K562 (cell line): ENCODE measurements at regions not wholly inside any gene's neighbourhood (a gene's known extent, or its start where the extent isn't known, plus 50 kb on each side); places are given as distances from the start of the nearest gene placed in this dataset.

Source experiments
- ATAC-seq: fragments of 200-7000 bp; cut with Tn5 transposase; 3 replicates; pipeline ENCODE4 v1.9.1; 2020; ENCODE audit warnings: moderate library complexity
- BruUV-seq: library from RNA; stranded (reverse); fragments of 400-500 nt; replicated peaks from 2 replicates; lab custom pipeline; 2021; lab: Mats Ljungman, UMichigan
- CTCF ChIA-PET: fragments of 300-600 bp; formaldehyde crosslinking; extraction: SDS; loops from one replicate; lab custom pipeline; 2021; ENCODE audit warnings: low intra/inter-chr PET ratio; lab: Yijun Ruan, JAX
- POLR2A ChIA-PET: fragments of 300-600, 350-650 bp; sonication (Branson Sonifier 250); formaldehyde crosslinking; extraction: SDS; loops from one replicate; lab custom pipeline; 2021; ENCODE audit warnings: antibody characterized with exemption, inconsistent platforms; lab: Yijun Ruan, JAX
- DNase-seq, 4 experiments: peaks; one replicate each; pipeline versions ENCODE4 v3.0.0 to v3.0.0-alpha.2; 2011 to 2018; ENCODE audit warnings: low spot score in 3 of 4, mixed read lengths in 3 of 4; ENCODE audit errors: extremely low read depth in 1 of 4
- FAIRE-seq: peaks from 2 replicates; lab custom pipeline; 2011; peaks lifted over from hg19 to GRCh38; lab: Jason Lieb, UNC
- H2AFZ ChIP-seq: 2 replicates; pipeline ENCODE4 v1.6.0; 2011; ENCODE audit warnings: low read depth, low read length, control low read depth, inconsistent platforms
- H3K27ac ChIP-seq: fragments of 200-600 bp; 3 replicates; pipeline ENCODE4 v1.8.0; 2011; ENCODE audit warnings: low read depth, mild to moderate bottlenecking, control low read depth, inconsistent platforms, low read length, moderate library complexity, mixed read lengths; ENCODE audit errors: extremely low read depth
- H3K27me3 ChIP-seq, 2 experiments: fragments of 300-600 bp in 1 of 2; 2 replicates in 1 of 2; 3 replicates in 1 of 2; pipeline versions ENCODE4 v1.6.0 to v1.8.0; 2011; ENCODE audit warnings: inconsistent platforms in 2 of 2, low read length in 2 of 2, mild to moderate bottlenecking in 1 of 2, mixed read lengths in 1 of 2, moderate library complexity in 1 of 2; ENCODE audit not compliant: control insufficient read depth in 2 of 2, insufficient read depth in 2 of 2
- H3K36me3 ChIP-seq: fragments of 300-600 bp; 3 replicates; pipeline ENCODE4 v1.8.0; 2011; ENCODE audit warnings: mild to moderate bottlenecking, low read length, inconsistent platforms; ENCODE audit not compliant: control insufficient read depth, insufficient read depth
- H3K4me1 ChIP-seq, 2 experiments: fragments of 200-600 bp in 1 of 2; replicated peaks in 1 of 2; 2 replicates in 1 of 2; 3 replicates in 1 of 2; pipeline versions ENCODE4 v1.5.1 to v1.8.0; 2011; ENCODE audit warnings: inconsistent platforms in 2 of 2, low read length in 2 of 2, mild to moderate bottlenecking in 1 of 2, mixed read lengths in 1 of 2, moderate library complexity in 1 of 2; ENCODE audit not compliant: control insufficient read depth in 2 of 2, insufficient read depth in 2 of 2
- H3K4me2 ChIP-seq: 2 replicates; pipeline ENCODE4 v1.6.1; 2011; ENCODE audit warnings: low read length, control low read depth, inconsistent platforms, mixed read lengths; ENCODE audit not compliant: insufficient read depth
- H3K4me3 ChIP-seq: fragments of 200-600 bp; sonication (generic), shearing (Covaris generic); 2 replicates; pipeline ENCODE4 v1.5.1; 2016; ENCODE audit warnings: control low read depth, inconsistent platforms
- H3K79me2 ChIP-seq: fragments of 200-600 bp; 3 replicates; pipeline ENCODE4 v1.8.0; 2011; ENCODE audit warnings: low read length, inconsistent platforms; ENCODE audit not compliant: control insufficient read depth, insufficient read depth
- H3K9ac ChIP-seq, 2 experiments: 2 replicates each; pipeline versions ENCODE4 v1.6.0 to v1.6.1; 2011; ENCODE audit warnings: low read depth in 2 of 2, low read length in 2 of 2, control low read depth in 1 of 2, inconsistent platforms in 1 of 2, mild to moderate bottlenecking in 1 of 2, mixed read lengths in 1 of 2; ENCODE audit not compliant: insufficient read depth in 1 of 2
- H3K9me1 ChIP-seq: one replicate; pipeline ENCODE4 v1.6.0; 2011; ENCODE audit warnings: inconsistent platforms, mild to moderate bottlenecking, low read length, moderate library complexity; ENCODE audit not compliant: control insufficient read depth, insufficient read depth
- H3K9me3 ChIP-seq: replicated peaks from 2 replicates; pipeline ENCODE4 v1.5.1; 2011; ENCODE audit warnings: low read depth, low read length, inconsistent platforms; ENCODE audit not compliant: control insufficient read depth, insufficient read depth
- H4K20me1 ChIP-seq: replicated peaks from 2 replicates; pipeline ENCODE4 v1.6.1; 2011; ENCODE audit warnings: low read length, inconsistent platforms, mixed read lengths; ENCODE audit not compliant: control insufficient read depth, insufficient read depth
- ARID3A ChIP-seq: IDR thresholded peaks from 2 replicates; pipeline ENCODE4 v1.6.1; 2012; ENCODE audit warnings: low read depth, low read length, improper control_type of control experiment, borderline replicate concordance
- DLX4 ChIP-seq: fragments of 250-450 bp; sonication (Bioruptor Pico); IDR thresholded peaks from 2 replicates; pipeline ENCODE4 v1.6.1; 2021; ENCODE audit warnings: mild to moderate bottlenecking
- FOXJ2 ChIP-seq: fragments of 200-800 bp; sonication (Bioruptor generic); IDR thresholded peaks from 2 replicates; pipeline ENCODE4 v1.6.1; 2016; ENCODE audit warnings: missing genetic modification characterization, missing compliant biosample characterization
- GATA2 ChIP-seq: sonication (generic); formaldehyde crosslinking; IDR thresholded peaks from 2 replicates; pipeline ENCODE4 v1.4.0; 2020; ENCODE audit warnings: mild to moderate bottlenecking, missing genetic modification reagents
- LEF1 ChIP-seq: fragments of 450-650 bp; IDR thresholded peaks from 2 replicates; pipeline ENCODE4 v1.6.1; 2016; ENCODE audit warnings: mild to moderate bottlenecking
- MCM2 ChIP-seq: fragments of 450-650 bp; IDR thresholded peaks from 2 replicates; pipeline ENCODE4 v1.6.1; 2017; ENCODE audit warnings: low read depth, mild to moderate bottlenecking
- NBN ChIP-seq: fragments of 450-650 bp; IDR thresholded peaks from 2 replicates; pipeline ENCODE4 v1.6.1; 2016; ENCODE audit warnings: low read depth, mild to moderate bottlenecking
- NELFE ChIP-seq: IDR thresholded peaks from 2 replicates; pipeline ENCODE4 v1.6.1; 2011; ENCODE audit warnings: mild to moderate bottlenecking; ENCODE audit not compliant: insufficient read depth, insufficient read length
- POLR2AphosphoS2 ChIP-seq: IDR thresholded peaks from 2 replicates; pipeline ENCODE4 v1.6.1; 2012; ENCODE audit warnings: low read length, improper control_type of control experiment
- PRMT5 ChIP-seq: sonication (generic); formaldehyde crosslinking; IDR thresholded peaks from 2 replicates; pipeline ENCODE4 v1.5.0; 2020; ENCODE audit warnings: missing genetic modification reagents
- RBM25 ChIP-seq: fragments of 200-400 bp; formaldehyde crosslinking; IDR thresholded peaks from 2 replicates; pipeline ENCODE4 v1.6.1; 2018; ENCODE audit warnings: low read length, low read depth, moderate library complexity; ENCODE audit not compliant: severe bottlenecking
- ZNF589 ChIP-seq: fragments of 200-800 bp; sonication (Bioruptor generic); IDR thresholded peaks from 2 replicates; pipeline ENCODE4 v1.6.1; 2016; ENCODE audit warnings: low read depth, missing genetic modification characterization, missing compliant biosample characterization
- WGBS: fragments of 100-300 bp; shearing (Covaris generic); methylation state at CpG from one replicate; pipeline ENCODE4 v1.1.6; 2016; ENCODE audit warnings: low coverage, mixed read lengths; ENCODE audit not compliant: insufficient coverage; ENCODE audit errors: missing lambda C conversion rate; 5-methylcytosine and 5-hydroxymethylcytosine counted together
- in situ Hi-C: fragments of 300-500 bp; cut with MboI; formaldehyde crosslinking; loops from 4 replicates; pipeline ENCODE4 v1.15.0; 2018; ENCODE audit warnings: inconsistent platforms, mixed read lengths
- intact Hi-C: fragments of 100-400 bp; cut with micrococcal nuclease; formaldehyde crosslinking; loops from 2 replicates; pipeline ENCODE4 v1.14.2; 2022
- TF ChIP-seq, protein P1 (sequence below): IDR thresholded peaks from 2 replicates; pipeline ENCODE4 v1.6.1; 2014; ENCODE audit warnings: antibody characterized with exemption
- TF ChIP-seq, protein P2 (sequence below): fragments of 250-450 bp; sonication (Bioruptor Pico); IDR thresholded peaks from 2 replicates; pipeline ENCODE4 v1.8.0; 2021; ENCODE audit warnings: borderline replicate concordance, mild to moderate bottlenecking, moderate library complexity; ENCODE audit not compliant: poor library complexity, severe bottlenecking
- TF ChIP-seq, protein P3 (sequence below): fragments of 250-450 bp; sonication (Bioruptor Pico); IDR thresholded peaks from 2 replicates; pipeline ENCODE4 v1.5.0; 2022; ENCODE audit warnings: mild to moderate bottlenecking

DNA sequence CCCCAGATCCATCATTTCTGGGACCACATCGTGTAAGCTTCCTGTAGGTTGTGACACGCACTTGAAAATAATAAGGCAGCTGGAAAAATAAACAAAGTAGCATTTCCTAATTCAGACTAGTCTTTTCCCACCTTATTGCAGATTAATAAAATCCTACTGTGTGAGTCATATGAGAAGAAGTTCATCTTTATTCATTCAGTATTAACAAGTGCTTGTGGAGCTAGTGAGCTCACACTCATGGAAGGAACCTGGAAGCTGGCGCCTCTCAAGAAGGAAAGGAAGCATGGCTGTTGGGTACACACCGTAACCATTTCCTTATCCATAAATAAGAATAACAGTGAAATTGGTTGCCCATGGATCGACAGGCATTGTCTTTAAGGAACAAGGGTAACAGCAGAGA is 152.6 kb upstream of the PFKP start (continued):
- TF ChIP-seq, protein P1, sequence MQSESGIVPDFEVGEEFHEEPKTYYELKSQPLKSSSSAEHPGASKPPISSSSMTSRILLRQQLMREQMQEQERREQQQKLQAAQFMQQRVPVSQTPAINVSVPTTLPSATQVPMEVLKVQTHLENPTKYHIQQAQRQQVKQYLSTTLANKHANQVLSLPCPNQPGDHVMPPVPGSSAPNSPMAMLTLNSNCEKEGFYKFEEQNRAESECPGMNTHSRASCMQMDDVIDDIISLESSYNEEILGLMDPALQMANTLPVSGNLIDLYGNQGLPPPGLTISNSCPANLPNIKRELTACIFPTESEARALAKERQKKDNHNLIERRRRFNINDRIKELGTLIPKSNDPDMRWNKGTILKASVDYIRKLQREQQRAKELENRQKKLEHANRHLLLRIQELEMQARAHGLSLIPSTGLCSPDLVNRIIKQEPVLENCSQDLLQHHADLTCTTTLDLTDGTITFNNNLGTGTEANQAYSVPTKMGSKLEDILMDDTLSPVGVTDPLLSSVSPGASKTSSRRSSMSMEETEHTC: no peak
- TF ChIP-seq ZNF589 (CRISPR knock-in tag) (no peak), POLR2AphosphoS2 (no peak), GATA2 (CRISPR knock-in tag) (no peak), FOXJ2 (tag) (no peak), MCM2 (no peak), NELFE (no peak), PRMT5 (no peak)
- TF ChIP-seq, protein P2, sequence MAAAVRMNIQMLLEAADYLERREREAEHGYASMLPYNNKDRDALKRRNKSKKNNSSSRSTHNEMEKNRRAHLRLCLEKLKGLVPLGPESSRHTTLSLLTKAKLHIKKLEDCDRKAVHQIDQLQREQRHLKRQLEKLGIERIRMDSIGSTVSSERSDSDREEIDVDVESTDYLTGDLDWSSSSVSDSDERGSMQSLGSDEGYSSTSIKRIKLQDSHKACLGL (CRISPR knock-in tag): no peak

- ChIA-PET POLR2A (interaction anchor here (0.6 to 0.7 kb wide), 4 partner anchors 12 to 1547 kb away, joined by 3 to 5 read pairs (median 3); no protein-coding TSS in a partner anchor), CTCF (no interaction called here)
- H3K4me3 ChIP-seq: no peak overlapping the region
- H2AFZ ChIP-seq: no peak overlapping the region
- intact Hi-C loops: no loop called here
- no peak overlapping the region for H3K4me2 ChIP-seq
- 0% methylated on average over 4 of the region's 4 CpGs for WGBS
- no TSS peak for BruUV-seq
- H3K27me3 ChIP-seq: peaks cover 0 to 52% of the 10 kb centered on the region in 2 experiments; a peak in 3 of 5 replicates
- H3K9me1 ChIP-seq: no peaks in the 10 kb centered on the region
- no peak overlapping the region for H3K9ac ChIP-seq
- in situ Hi-C loops: no loop called here
- H3K79me2 ChIP-seq: no peaks in the 10 kb centered on the region
- no peak for DNase-seq
- FAIRE-seq: no peak
- H4K20me1 ChIP-seq: no peaks in the 10 kb centered on the region
- no peak overlapping the region for H3K27ac ChIP-seq
- H3K36me3 ChIP-seq: no peaks in the 10 kb centered on the region
- ATAC-seq: no peak
- H3K9me3 ChIP-seq: no peaks in the 10 kb centered on the region
- no peaks in the 10 kb centered on the region; a peak in 1 of 5 replicates for H3K4me1 ChIP-seq
- TF ChIP-seq, protein P3, sequence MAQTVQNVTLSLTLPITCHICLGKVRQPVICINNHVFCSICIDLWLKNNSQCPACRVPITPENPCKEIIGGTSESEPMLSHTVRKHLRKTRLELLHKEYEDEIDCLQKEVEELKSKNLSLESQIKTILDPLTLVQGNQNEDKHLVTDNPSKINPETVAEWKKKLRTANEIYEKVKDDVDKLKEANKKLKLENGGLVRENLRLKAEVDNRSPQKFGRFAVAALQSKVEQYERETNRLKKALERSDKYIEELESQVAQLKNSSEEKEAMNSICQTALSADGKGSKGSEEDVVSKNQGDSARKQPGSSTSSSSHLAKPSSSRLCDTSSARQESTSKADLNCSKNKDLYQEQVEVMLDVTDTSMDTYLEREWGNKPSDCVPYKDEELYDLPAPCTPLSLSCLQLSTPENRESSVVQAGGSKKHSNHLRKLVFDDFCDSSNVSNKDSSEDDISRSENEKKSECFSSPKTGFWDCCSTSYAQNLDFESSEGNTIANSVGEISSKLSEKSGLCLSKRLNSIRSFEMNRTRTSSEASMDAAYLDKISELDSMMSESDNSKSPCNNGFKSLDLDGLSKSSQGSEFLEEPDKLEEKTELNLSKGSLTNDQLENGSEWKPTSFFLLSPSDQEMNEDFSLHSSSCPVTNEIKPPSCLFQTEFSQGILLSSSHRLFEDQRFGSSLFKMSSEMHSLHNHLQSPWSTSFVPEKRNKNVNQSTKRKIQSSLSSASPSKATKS (CRISPR knock-in tag): no peak
- TF ChIP-seq RBM25: no peak
- TF ChIP-seq DLX4 (CRISPR knock-in tag): no peak
- no peak for TF ChIP-seq NBN
- no peak for TF ChIP-seq LEF1
- TF ChIP-seq ARID3A: no peak
Measured at GRCh38 chr10:2913474-2913873, 153.9 kb upstream of the PFKP start.
